ENCODE measurements at regions not wholly inside any gene's neighbourhood (a gene's known extent, or its start where the extent isn't known, plus 50 kb on each side); places are given as distances from the start of the nearest gene placed in this dataset.

DNA sequence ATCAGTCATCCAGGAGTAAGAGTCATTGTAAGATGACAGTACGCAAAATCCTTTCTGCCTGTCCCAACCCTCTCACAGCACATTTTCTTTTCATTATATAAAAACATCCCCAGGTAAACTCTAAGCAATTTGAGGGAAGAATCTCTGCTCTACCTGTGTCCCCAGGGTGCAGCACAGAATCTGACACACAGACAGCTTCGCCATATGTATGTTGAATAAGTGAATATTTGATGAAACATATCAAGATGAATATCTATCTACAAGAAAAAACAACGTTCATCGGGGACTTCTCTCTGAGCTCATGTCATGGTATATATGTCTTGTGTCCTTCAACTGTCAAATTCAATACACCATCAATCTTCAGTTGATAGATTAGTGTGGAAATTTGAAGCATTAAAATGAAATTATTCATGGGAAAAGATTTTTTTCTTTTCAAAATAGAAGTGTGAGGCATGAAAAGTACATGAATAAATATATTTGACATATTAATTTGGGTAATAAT, 94.5 kb upstream of the KYNU start:
- no peaks in the 10 kb centered on the region for H3K36me3 Mint-ChIP-seq
- H3K4me1 Mint-ChIP-seq, result no peaks in the 10 kb centered on the region
- CTCF ChIA-PET, result no interaction called here

DNA sequence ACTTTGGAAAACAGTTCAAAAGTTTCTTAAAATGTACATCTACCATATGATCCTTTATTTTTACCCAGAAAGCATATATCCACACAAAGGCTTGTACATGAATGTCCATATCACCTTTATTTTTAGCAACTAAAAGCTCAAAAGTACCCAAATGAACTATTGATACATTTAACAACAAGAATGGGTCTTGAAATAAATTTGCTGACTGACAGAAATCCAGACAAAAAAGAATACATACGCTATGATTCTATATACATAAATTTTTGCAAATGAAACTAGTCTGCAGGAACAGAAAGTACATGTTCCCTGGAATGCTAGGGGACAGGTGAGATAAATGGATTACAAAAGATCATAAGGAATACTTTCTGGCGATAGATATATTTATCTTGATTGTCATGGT, 96.3 kb upstream of the KYNU start:
- Histone ChIP-seq H3K9me3 (ENCODE audit: low read length) (no peaks in the 10 kb centered on the region), H3K4me1 (ENCODE audit: insufficient read depth, low read length) (no peaks in the 10 kb centered on the region), H3K27ac (ENCODE audit: low read depth, low read length) (no peak overlapping the region), H3K36me3 (ENCODE audit: insufficient read depth, low read length) (no peaks in the 10 kb centered on the region), H3K27me3 (ENCODE audit: insufficient read depth, low read length, poor library complexity, severe bottlenecking) (no peaks in the 10 kb centered on the region), H3K4me3 (ENCODE audit: low read length) (no peak overlapping the region)
- no peaks in the 10 kb centered on the region for H3K4me1 Mint-ChIP-seq
- H3K36me3 Mint-ChIP-seq, result no peaks in the 10 kb centered on the region
- H3K27ac Mint-ChIP-seq, result no peak overlapping the region
- H3K27me3 Mint-ChIP-seq, result peaks cover 0 to 2% of the 10 kb centered on the region in 2 donors
- DNase-seq, result no peak
- ChIA-PET POLR2A (no interaction called here), CTCF (no interaction called here)
- H3K9me3 Mint-ChIP-seq, result peaks cover 0 to 5% (median 2%) of the 10 kb centered on the region in 5 donors
- H3K4me3 Mint-ChIP-seq, result no peak overlapping the region

More for the DNA sequence above, 94.5 kb upstream of the KYNU start:
- Mint-ChIP-seq H3K27ac (no peak overlapping the region), H3K4me3 (no peak overlapping the region), H3K27me3 (no peaks in the 10 kb centered on the region), H3K9me3 (no peaks in the 10 kb centered on the region)
- POLR2A ChIA-PET, result no interaction called here
- no peak overlapping the region for H3K27ac ChIP-seq (ENCODE audit: low read depth, low read length)
- H3K36me3 ChIP-seq (ENCODE audit: insufficient read depth, low read length), result no peaks in the 10 kb centered on the region
- no peaks in the 10 kb centered on the region for H3K27me3 ChIP-seq (ENCODE audit: insufficient read depth, low read length, poor library complexity, severe bottlenecking)
- no peak for DNase-seq
- H3K4me1 ChIP-seq (ENCODE audit: insufficient read depth, low read length), result no peaks in the 10 kb centered on the region
- no peaks in the 10 kb centered on the region for H3K9me3 ChIP-seq (ENCODE audit: low read length)
- no peak overlapping the region for H3K4me3 ChIP-seq (ENCODE audit: low read length)

DNA sequence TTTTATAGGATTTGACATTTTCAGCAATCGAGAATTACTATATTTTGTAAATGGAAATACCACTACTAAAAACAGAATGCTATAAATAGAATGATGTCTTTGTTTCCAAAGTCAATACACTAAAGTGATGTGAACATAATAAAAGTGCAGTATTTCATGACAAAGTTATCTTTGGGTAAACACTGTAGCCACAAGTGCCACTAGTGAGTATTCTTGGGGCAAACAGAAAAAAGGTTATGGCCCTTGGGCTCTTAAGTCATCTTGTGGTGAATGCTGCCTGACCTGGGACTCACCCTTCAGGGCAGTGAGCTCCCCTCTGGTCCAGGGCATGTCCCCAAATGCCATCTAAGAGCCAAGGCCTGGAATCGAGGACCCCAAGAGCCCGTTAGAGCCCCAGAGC, 99.2 kb upstream of the KYNU start:
- no peak for DNase-seq
- Mint-ChIP-seq H3K27ac (no peak overlapping the region), H3K36me3 (no peaks in the 10 kb centered on the region), H3K4me1 (no peaks in the 10 kb centered on the region), H3K4me3 (no peak overlapping the region), H3K9me3 (peaks cover 3 to 24% (median 8%) of the 10 kb centered on the region in 5 donors), H3K27me3 (peaks cover 0 to 4% of the 10 kb centered on the region in 2 donors)
- no peaks in the 10 kb centered on the region for H3K9me3 ChIP-seq (ENCODE audit: low read length)
- POLR2A ChIA-PET, result no interaction called here
- H3K4me3 ChIP-seq (ENCODE audit: low read length), result no peak overlapping the region
- H3K27me3 ChIP-seq (ENCODE audit: insufficient read depth, low read length, poor library complexity, severe bottlenecking), result no peaks in the 10 kb centered on the region
- CTCF ChIA-PET, result no interaction called here
- H3K4me1 ChIP-seq (ENCODE audit: insufficient read depth, low read length), result no peaks in the 10 kb centered on the region
- no peak overlapping the region for H3K27ac ChIP-seq (ENCODE audit: low read depth, low read length)
- no peaks in the 10 kb centered on the region for H3K36me3 ChIP-seq (ENCODE audit: insufficient read depth, low read length)

DNA sequence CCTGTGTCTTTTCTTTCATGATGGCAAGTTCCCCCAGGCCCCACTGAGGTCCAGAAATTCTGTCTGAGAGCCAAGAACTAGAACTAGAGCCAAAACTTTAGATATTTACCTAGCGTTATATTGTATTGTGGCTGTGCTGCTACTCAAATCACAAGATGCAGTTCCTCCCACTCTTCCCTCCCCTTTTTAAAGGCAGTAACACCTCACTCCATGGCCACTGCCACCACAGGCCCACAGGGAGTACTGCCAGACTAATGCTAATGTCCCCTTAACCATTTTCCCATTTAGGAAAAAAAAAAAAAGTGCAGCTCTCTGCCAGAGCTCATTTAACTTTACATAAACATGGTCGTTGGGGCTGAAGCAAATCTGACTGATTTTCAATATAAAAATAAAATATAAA, 99.7 kb upstream of the KYNU start:
- Histone ChIP-seq H3K27me3 (ENCODE audit: insufficient read depth, low read length, poor library complexity, severe bottlenecking) (no peaks in the 10 kb centered on the region), H3K4me3 (ENCODE audit: low read length) (no peak overlapping the region), H3K4me1 (ENCODE audit: insufficient read depth, low read length) (no peaks in the 10 kb centered on the region), H3K27ac (ENCODE audit: low read depth, low read length) (no peak overlapping the region), H3K9me3 (ENCODE audit: low read length) (no peaks in the 10 kb centered on the region), H3K36me3 (ENCODE audit: insufficient read depth, low read length) (no peaks in the 10 kb centered on the region)
- Mint-ChIP-seq H3K36me3 (no peaks in the 10 kb centered on the region), H3K4me3 (no peak overlapping the region), H3K9me3 (peaks cover 3 to 29% (median 8%) of the 10 kb centered on the region in 5 donors), H3K27ac (no peak overlapping the region), H3K4me1 (no peaks in the 10 kb centered on the region), H3K27me3 (peaks cover 0 to 4% of the 10 kb centered on the region in 2 donors)
- ChIA-PET CTCF (no interaction called here), POLR2A (no interaction called here)
- no peak for DNase-seq

DNA sequence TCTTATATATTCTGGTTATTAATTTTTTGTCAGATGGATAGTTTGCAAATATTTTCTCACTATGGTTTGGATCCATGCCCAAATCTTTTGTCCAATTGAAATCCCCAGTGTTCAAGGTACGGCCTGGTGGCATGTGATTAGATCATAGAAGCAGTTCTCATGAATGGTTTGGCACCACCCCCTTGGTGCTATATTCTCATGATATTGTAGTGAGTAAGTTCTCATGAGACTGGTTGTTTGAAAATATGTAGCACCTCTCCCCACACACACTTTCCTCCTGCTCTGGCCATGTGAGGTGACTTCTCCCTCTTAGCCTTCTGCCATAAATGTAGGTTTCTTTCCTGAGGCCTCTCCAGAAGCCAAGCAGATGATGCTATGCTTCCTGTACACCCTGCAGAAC, 107.7 kb upstream of the KYNU start:
- Histone ChIP-seq H3K27me3 (ENCODE audit: insufficient read depth, low read length, poor library complexity, severe bottlenecking) (no peaks in the 10 kb centered on the region), H3K9me3 (ENCODE audit: low read length) (no peaks in the 10 kb centered on the region), H3K27ac (ENCODE audit: low read depth, low read length) (no peak overlapping the region), H3K36me3 (ENCODE audit: insufficient read depth, low read length) (no peaks in the 10 kb centered on the region), H3K4me3 (ENCODE audit: low read length) (no peak overlapping the region), H3K4me1 (ENCODE audit: insufficient read depth, low read length) (no peaks in the 10 kb centered on the region)
- peaks cover 8 to 46% (median 20%) of the 10 kb centered on the region in 5 donors for H3K9me3 Mint-ChIP-seq
- no peak for DNase-seq
- no peak overlapping the region for H3K27ac Mint-ChIP-seq
- no peaks in the 10 kb centered on the region for H3K4me1 Mint-ChIP-seq
- CTCF ChIA-PET, result no interaction called here
- peaks cover 0 to 2% of the 10 kb centered on the region in 2 donors for H3K27me3 Mint-ChIP-seq
- POLR2A ChIA-PET, result no interaction called here
- no peak overlapping the region for H3K4me3 Mint-ChIP-seq
- H3K36me3 Mint-ChIP-seq, result no peaks in the 10 kb centered on the region

DNA sequence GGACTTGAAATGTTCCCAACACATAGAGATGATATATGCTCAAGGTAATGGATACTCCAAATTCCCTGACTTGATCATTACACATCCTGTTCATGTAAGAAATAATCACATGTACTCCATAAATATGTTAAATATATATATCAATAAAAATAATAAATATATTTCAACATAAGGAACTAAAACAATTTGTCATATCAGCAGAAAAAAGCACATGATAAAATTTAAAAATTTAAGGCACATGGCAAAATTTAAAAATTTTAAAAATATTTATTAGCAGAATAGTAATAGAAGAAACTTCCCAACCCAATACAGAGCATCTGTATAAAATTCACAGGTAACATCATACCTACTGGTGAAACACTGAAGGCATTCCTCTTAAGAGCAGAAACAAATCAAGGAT, 109.6 kb upstream of the KYNU start:
- no peaks in the 10 kb centered on the region for H3K27me3 ChIP-seq (ENCODE audit: insufficient read depth, low read length, poor library complexity, severe bottlenecking)
- DNase-seq, result no peak
- no peaks in the 10 kb centered on the region for H3K27me3 Mint-ChIP-seq
- no peaks in the 10 kb centered on the region for H3K4me1 Mint-ChIP-seq
- ChIA-PET CTCF (no interaction called here), POLR2A (no interaction called here)
- no peak overlapping the region for H3K4me3 Mint-ChIP-seq
- no peaks in the 10 kb centered on the region for H3K4me1 ChIP-seq (ENCODE audit: insufficient read depth, low read length)
- H3K27ac ChIP-seq (ENCODE audit: low read depth, low read length), result no peak overlapping the region
- peaks cover 8 to 46% (median 17%) of the 10 kb centered on the region in 5 donors for H3K9me3 Mint-ChIP-seq
- H3K27ac Mint-ChIP-seq, result no peak overlapping the region
- H3K4me3 ChIP-seq (ENCODE audit: low read length), result no peak overlapping the region
- no peaks in the 10 kb centered on the region for H3K36me3 Mint-ChIP-seq
- no peaks in the 10 kb centered on the region for H3K9me3 ChIP-seq (ENCODE audit: low read length)
- no peaks in the 10 kb centered on the region for H3K36me3 ChIP-seq (ENCODE audit: insufficient read depth, low read length)

DNA sequence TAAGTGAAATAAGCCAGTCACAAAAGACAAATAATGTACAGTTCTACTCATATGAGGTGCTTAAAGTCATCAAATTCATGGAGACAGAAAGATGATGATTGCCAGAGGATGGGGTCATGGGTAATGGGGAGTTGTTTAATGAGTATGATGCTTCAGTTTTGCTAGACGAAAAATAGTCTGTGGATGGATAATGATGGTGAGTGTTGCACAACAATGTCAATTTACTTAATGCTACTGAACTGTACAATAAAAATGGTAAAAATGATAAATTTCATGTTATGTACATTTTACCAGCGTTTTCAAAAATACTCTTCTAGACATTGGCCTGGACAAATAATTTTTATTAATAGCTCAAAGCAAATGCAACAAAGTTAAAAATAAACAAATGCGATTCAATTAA, 118.5 kb upstream of the KYNU start:
- Mint-ChIP-seq H3K36me3 (no peaks in the 10 kb centered on the region), H3K4me3 (no peak overlapping the region), H3K9me3 (peaks cover 4 to 19% (median 5%) of the 10 kb centered on the region in 5 donors), H3K4me1 (no peaks in the 10 kb centered on the region), H3K27me3 (no peaks in the 10 kb centered on the region), H3K27ac (no peak overlapping the region)
- no peaks in the 10 kb centered on the region for H3K4me1 ChIP-seq (ENCODE audit: insufficient read depth, low read length)
- CTCF ChIA-PET, result interaction anchor here (0.6 kb wide), 1 partner anchor 14 kb away, joined by 4 read pairs; no protein-coding TSS in a partner anchor
- no peaks in the 10 kb centered on the region for H3K36me3 ChIP-seq (ENCODE audit: insufficient read depth, low read length)
- no peak overlapping the region for H3K27ac ChIP-seq (ENCODE audit: low read depth, low read length)
- DNase-seq, result no peak
- H3K4me3 ChIP-seq (ENCODE audit: low read length), result no peak overlapping the region
- H3K9me3 ChIP-seq (ENCODE audit: low read length), result no peaks in the 10 kb centered on the region
- POLR2A ChIA-PET, result no interaction called here
- H3K27me3 ChIP-seq (ENCODE audit: insufficient read depth, low read length, poor library complexity, severe bottlenecking), result no peaks in the 10 kb centered on the region

DNA sequence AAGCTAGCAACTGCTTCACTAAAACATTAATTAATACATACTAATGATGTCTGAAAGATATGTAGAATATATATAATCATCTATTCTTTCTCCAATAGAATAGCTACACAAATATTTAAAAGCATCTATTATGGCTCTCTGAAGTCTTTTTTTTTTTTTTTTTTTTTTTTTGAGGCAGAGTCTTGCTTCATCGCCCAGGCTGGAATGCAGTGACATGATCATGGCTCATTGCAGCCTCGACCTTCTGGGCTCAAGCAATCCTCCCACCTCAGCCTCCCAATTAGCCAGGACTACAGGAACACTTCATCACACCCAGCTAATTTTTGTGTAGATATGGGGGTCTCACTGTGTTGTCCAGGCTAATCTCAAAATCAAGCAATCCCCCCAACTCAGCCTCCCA, 120.4 kb upstream of the KYNU start:
- Mint-ChIP-seq H3K9me3 (peaks cover 2 to 9% (median 5%) of the 10 kb centered on the region in 5 donors), H3K27ac (no peak overlapping the region), H3K27me3 (no peaks in the 10 kb centered on the region), H3K4me3 (no peak overlapping the region), H3K4me1 (no peaks in the 10 kb centered on the region), H3K36me3 (no peaks in the 10 kb centered on the region)
- CTCF ChIA-PET, result no interaction called here
- Histone ChIP-seq H3K27me3 (ENCODE audit: insufficient read depth, low read length, poor library complexity, severe bottlenecking) (no peaks in the 10 kb centered on the region), H3K36me3 (ENCODE audit: insufficient read depth, low read length) (no peaks in the 10 kb centered on the region), H3K4me3 (ENCODE audit: low read length) (no peak overlapping the region), H3K4me1 (ENCODE audit: insufficient read depth, low read length) (no peaks in the 10 kb centered on the region), H3K27ac (ENCODE audit: low read depth, low read length) (no peak overlapping the region), H3K9me3 (ENCODE audit: low read length) (no peaks in the 10 kb centered on the region)
- no peak for DNase-seq
- POLR2A ChIA-PET, result no interaction called here

DNA sequence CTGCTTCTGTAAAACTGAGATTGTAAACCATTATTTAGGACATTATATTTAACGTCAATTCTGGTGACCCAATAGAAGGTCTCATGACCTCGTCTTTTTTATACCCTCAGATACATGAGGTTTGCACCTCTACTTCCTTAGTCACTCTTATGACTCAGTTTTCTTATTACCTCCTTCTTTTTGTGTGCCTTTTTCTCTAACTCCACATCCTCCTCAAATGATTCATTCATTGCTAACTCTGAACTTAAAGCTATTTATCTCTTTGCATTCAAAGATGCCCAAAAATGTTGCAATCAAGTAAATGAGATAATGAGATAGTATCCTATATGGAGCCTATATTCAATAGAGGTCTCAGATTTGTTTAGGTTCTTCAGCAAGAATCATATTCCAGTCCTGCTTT, 121.0 kb upstream of the KYNU start:
- POLR2A ChIA-PET, result no interaction called here
- Mint-ChIP-seq H3K27me3 (no peaks in the 10 kb centered on the region), H3K4me1 (no peaks in the 10 kb centered on the region), H3K36me3 (no peaks in the 10 kb centered on the region), H3K27ac (no peak overlapping the region), H3K4me3 (no peak overlapping the region), H3K9me3 (peaks cover 2 to 7% (median 5%) of the 10 kb centered on the region in 5 donors)
- H3K4me1 ChIP-seq (ENCODE audit: insufficient read depth, low read length), result no peaks in the 10 kb centered on the region
- DNase-seq, result no peak
- CTCF ChIA-PET, result no interaction called here
- no peak overlapping the region for H3K27ac ChIP-seq (ENCODE audit: low read depth, low read length)
- H3K27me3 ChIP-seq (ENCODE audit: insufficient read depth, low read length, poor library complexity, severe bottlenecking), result no peaks in the 10 kb centered on the region
- H3K9me3 ChIP-seq (ENCODE audit: low read length), result no peaks in the 10 kb centered on the region
- H3K36me3 ChIP-seq (ENCODE audit: insufficient read depth, low read length), result no peaks in the 10 kb centered on the region
- H3K4me3 ChIP-seq (ENCODE audit: low read length), result no peak overlapping the region

All from CD8-positive, alpha-beta memory T cell (primary cell).